NCI-H2227 treated with DMSO at 0.1 percent for 48 hours (cell line): ENCODE measurements at regions not wholly inside any gene's neighbourhood (a gene's known extent, or its start where the extent isn't known, plus 50 kb on each side); places are given as distances from the start of the nearest gene placed in this dataset.

Experiments used
- DNase-seq: peaks from one replicate; lab custom pipeline; 2025; lab: John Stamatoyannopoulos, UW

- DNase-seq: no peak
These were observed 114.9 kb upstream of the SLC45A1 start for GRCh38 chr1:8203056-8203455.

GRCh38 chr1:8202182-8202905, 115.6 kb upstream of the SLC45A1 start:
- DNase-seq: peak; percentile 61

GRCh38 chr1:8201331-8201861, 116.5 kb upstream of the SLC45A1 start:
- no peak for DNase-seq

GRCh38 chr1:8200317-8201115, 117.4 kb upstream of the SLC45A1 start:
- no peak for DNase-seq

- no peak for DNase-seq
These were observed 119.4 kb upstream of the SLC45A1 start for GRCh38 chr1:8198522-8198921.

- no peak for DNase-seq
These were observed 120.2 kb upstream of the SLC45A1 start for GRCh38 chr1:8197493-8198282.

- no peak for DNase-seq
These were observed 123.3 kb upstream of the SLC45A1 start for GRCh38 chr1:8194481-8195227.

- no peak for DNase-seq
These were observed 124.0 kb upstream of the SLC45A1 start for GRCh38 chr1:8193840-8194406.

- DNase-seq: no peak
These were observed 126.4 kb upstream of the SLC45A1 start for GRCh38 chr1:8191474-8191873.

- no peak for DNase-seq
These were observed 127.9 kb upstream of the SLC45A1 start for GRCh38 chr1:8189931-8190483.

- DNase-seq: no peak
These were observed 132.5 kb upstream of the SLC45A1 start for GRCh38 chr1:8185400-8185799.

GRCh38 chr1:8184301-8184700, 133.6 kb upstream of the SLC45A1 start:
- no peak for DNase-seq

- no peak for DNase-seq
These were observed 135.7 kb upstream of the SLC45A1 start for GRCh38 chr1:8182034-8182761.

GRCh38 chr1:8179132-8179793, 138.7 kb upstream of the SLC45A1 start:
- DNase-seq: no peak

GRCh38 chr1:8176279-8176678, 141.6 kb upstream of the SLC45A1 start:
- DNase-seq: no peak

- DNase-seq: no peak
These were observed 143.1 kb upstream of the SLC45A1 start for GRCh38 chr1:8174807-8175206.

GRCh38 chr1:8171751-8172464, 145.8 kb upstream of the ERRFI1 start:
- DNase-seq: no peak

- no peak for DNase-seq
These were observed 144.1 kb upstream of the ERRFI1 start for GRCh38 chr1:8170059-8170835.
